HepG2 (cell line): ENCODE measurements at regions not wholly inside any gene's neighbourhood (a gene's known extent, or its start where the extent isn't known, plus 50 kb on each side); places are given as distances from the start of the nearest gene placed in this dataset.

Experiments used
- ATAC-seq: fragments of 200-7000 bp; cut with Tn5 transposase; 3 replicates; pipeline ENCODE4 v1.9.1; 2020; ENCODE audit warnings: mild to moderate bottlenecking, moderate library complexity
- BruUV-seq: library from RNA; stranded (reverse); fragments of 400-500 nt; replicated peaks from 2 replicates; lab custom pipeline; 2021; lab: Mats Ljungman, UMichigan
- CTCF ChIA-PET: fragments of 300-600 bp; formaldehyde crosslinking; extraction: SDS; loops from one replicate; lab custom pipeline; 2021; ENCODE audit warnings: low total read pairs, inconsistent platforms, low intra/inter-chr PET ratio; lab: Yijun Ruan, JAX
- POLR2A ChIA-PET: fragments of 350-600 bp; sonication (Branson Sonifier 250); formaldehyde crosslinking; loops from one replicate; lab custom pipeline; 2020; ENCODE audit warnings: antibody characterized with exemption, inconsistent platforms; lab: Yijun Ruan, JAX
- DNase-seq: peaks from one replicate; pipeline ENCODE4 v3.0.0-alpha.2; 2015; ENCODE audit warnings: low spot score
- FAIRE-seq: peaks from 3 replicates; lab custom pipeline; 2011; peaks lifted over from hg19 to GRCh38; lab: Jason Lieb, UNC
- H2AFZ ChIP-seq: one replicate; pipeline ENCODE4 v1.6.1; 2011; ENCODE audit warnings: low read length, inconsistent platforms
- H3K27ac ChIP-seq: fragments of 300-600 bp; 3 replicates; pipeline ENCODE4 v1.8.0; 2011; ENCODE audit warnings: mixed run types, mild to moderate bottlenecking, mixed read lengths, low read length, inconsistent platforms; ENCODE audit not compliant: insufficient read depth; ENCODE audit errors: extremely low read length
- H3K27me3 ChIP-seq, 2 experiments: fragments of 200-600 bp in 1 of 2; 2 replicates in 1 of 2; 3 replicates in 1 of 2; pipeline versions ENCODE4 v1.6.0 to v1.8.0; 2011; ENCODE audit warnings: low read length in 2 of 2, mild to moderate bottlenecking in 2 of 2, moderate library complexity in 2 of 2, inconsistent platforms in 1 of 2; ENCODE audit not compliant: insufficient read depth in 2 of 2, control insufficient read depth in 1 of 2
- H3K36me3 ChIP-seq, 2 experiments: fragments of 200-600 bp in 1 of 2; replicated peaks in 1 of 2; 2 replicates in 1 of 2; 3 replicates in 1 of 2; pipeline versions ENCODE4 v1.5.1 to v1.8.0; 2011; ENCODE audit warnings: low read length in 2 of 2, inconsistent platforms in 1 of 2; ENCODE audit not compliant: insufficient read depth in 2 of 2, control insufficient read depth in 1 of 2
- H3K4me1 ChIP-seq: 2 replicates; pipeline ENCODE4 v1.5.1; 2012; ENCODE audit warnings: low read length, inconsistent platforms; ENCODE audit not compliant: insufficient read depth
- H3K4me2 ChIP-seq: 2 replicates; pipeline ENCODE4 v1.6.0; 2011; ENCODE audit warnings: low read depth, low read length, inconsistent platforms
- H3K4me3 ChIP-seq, 3 experiments: fragments of 200-600 bp in 1 of 3; sonication (generic), shearing (Covaris generic) in 1 of 3; replicated peaks in 1 of 3; 2 replicates each; pipeline ENCODE4 v1.5.1; 2011 to 2016; ENCODE audit warnings: low read length in 3 of 3, inconsistent platforms in 2 of 3, low read depth in 2 of 3, mild to moderate bottlenecking in 2 of 3, control low read depth in 1 of 3, mixed read lengths in 1 of 3; ENCODE audit not compliant: insufficient read depth in 1 of 3
- H3K79me2 ChIP-seq: one replicate; pipeline ENCODE4 v1.6.1; 2011; ENCODE audit warnings: low read length, inconsistent platforms; ENCODE audit not compliant: insufficient read depth
- H3K9ac ChIP-seq: 2 replicates; pipeline ENCODE4 v1.6.0; 2011; ENCODE audit warnings: mild to moderate bottlenecking, low read depth, low read length, inconsistent platforms; ENCODE audit not compliant: insufficient read depth
- H3K9me3 ChIP-seq: 2 replicates; pipeline ENCODE4 v1.5.1; 2012; ENCODE audit warnings: mild to moderate bottlenecking, low read length
- H4K20me1 ChIP-seq: 2 replicates; pipeline ENCODE4 v1.6.0; 2011; ENCODE audit warnings: inconsistent platforms, mild to moderate bottlenecking, low read length, moderate library complexity; ENCODE audit not compliant: insufficient read depth
- CAMTA2 ChIP-seq: sonication (generic); formaldehyde crosslinking; IDR thresholded peaks from 2 replicates; pipeline ENCODE4 v1.4.0; 2020; ENCODE audit warnings: mild to moderate bottlenecking, missing genetic modification reagents, borderline replicate concordance
- CHD2 ChIP-seq: IDR thresholded peaks from 2 replicates; pipeline ENCODE4 v1.6.1; 2011; ENCODE audit warnings: low read depth, low read length, improper control_type of control experiment
- HNRNPL ChIP-seq: fragments of 200-400 bp; formaldehyde crosslinking; IDR thresholded peaks from 2 replicates; pipeline ENCODE4 v1.6.1; 2017; ENCODE audit warnings: mild to moderate bottlenecking, low read depth, low read length
- KLF6 ChIP-seq: IDR thresholded peaks from 2 replicates; pipeline ENCODE4 v1.8.0; 2016; ENCODE audit warnings: missing biosample characterization, missing genetic modification reagents
- MLLT10 ChIP-seq: sonication (generic); formaldehyde crosslinking; IDR thresholded peaks from 2 replicates; pipeline ENCODE4 v1.4.0; 2020; ENCODE audit warnings: missing genetic modification reagents
- NCOA1 ChIP-seq: sonication (generic); formaldehyde crosslinking; IDR thresholded peaks from 2 replicates; pipeline ENCODE4 v1.9.0; 2021; ENCODE audit warnings: missing genetic modification reagents
- PAX8 ChIP-seq: sonication (generic); formaldehyde crosslinking; IDR thresholded peaks from 2 replicates; pipeline ENCODE4 v1.8.0; 2022; ENCODE audit warnings: mild to moderate bottlenecking, missing genetic modification reagents, borderline replicate concordance
- RAD51 ChIP-seq: fragments of 450-650 bp; IDR thresholded peaks from 2 replicates; pipeline ENCODE4 v1.6.1; 2016; ENCODE audit warnings: borderline replicate concordance
- SETDB1 ChIP-seq: sonication (generic); formaldehyde crosslinking; IDR thresholded peaks from 2 replicates; pipeline ENCODE4 v1.5.1; 2020; ENCODE audit warnings: missing genetic modification reagents, mild to moderate bottlenecking, borderline replicate concordance
- ZNF225 ChIP-seq: sonication (generic); formaldehyde crosslinking; IDR thresholded peaks from 2 replicates; pipeline ENCODE4 v1.4.0; 2020; ENCODE audit warnings: mild to moderate bottlenecking, missing genetic modification reagents
- ZNF740 ChIP-seq: sonication (generic); formaldehyde crosslinking; IDR thresholded peaks from 2 replicates; pipeline ENCODE4 v1.4.0; 2020; ENCODE audit warnings: missing genetic modification reagents
- ZNF775 ChIP-seq: sonication (generic); formaldehyde crosslinking; IDR thresholded peaks from 2 replicates; pipeline ENCODE4 v1.4.0; 2020; ENCODE audit warnings: missing genetic modification reagents, mild to moderate bottlenecking, moderate library complexity, borderline replicate concordance
- ZSCAN29 ChIP-seq: sonication (generic); formaldehyde crosslinking; conservative IDR thresholded peaks from 2 replicates; pipeline ENCODE4 v1.4.0; 2020; ENCODE audit warnings: mild to moderate bottlenecking, missing genetic modification reagents
- ZZZ3 ChIP-seq: sonication (generic); formaldehyde crosslinking; IDR thresholded peaks from 2 replicates; pipeline ENCODE4 v1.4.0; 2020; ENCODE audit warnings: missing genetic modification reagents, mild to moderate bottlenecking, borderline replicate concordance
- WGBS: methylation state at CpG from one replicate; pipeline ENCODE4 v1.1.6; 2017; ENCODE audit warnings: low lambda C conversion rate; 5-methylcytosine and 5-hydroxymethylcytosine counted together
- in situ Hi-C: cut with HindIII; loops from 2 replicates; pipeline ENCODE4 v1.10.0; 2017; ENCODE audit warnings: low pct_unique_long_range_greater_than_20kb; ENCODE audit not compliant: extremely low pct_ligation_motif_present
- intact Hi-C: fragments of 100-400 bp; cut with micrococcal nuclease; formaldehyde crosslinking; loops from one replicate; pipeline ENCODE4 v1.10.0; 2022; ENCODE audit not compliant: unreplicated experiment

- TF ChIP-seq SETDB1: no peak
- TF ChIP-seq, all 625 proteins: peak for 0
Observed at GRCh38 chr11:92101920-92102319, 122.7 kb upstream of the FAT3 start (continued).

- ChIA-PET POLR2A (no interaction called here), CTCF (no interaction called here)
- Histone ChIP-seq H3K4me2 (no peak overlapping the region), H3K36me3 (no peaks in the 10 kb centered on the region), H3K4me1 (no peaks in the 10 kb centered on the region), H3K4me3 (no peak overlapping the region), H3K27ac (no peak overlapping the region), H3K79me2 (no peaks in the 10 kb centered on the region), H2AFZ (no peak overlapping the region), H3K9me3 (peaks cover 25% of the 10 kb centered on the region; the same call in 1 of the 2 replicates), H4K20me1 (no peaks in the 10 kb centered on the region), H3K27me3 (no peaks in the 10 kb centered on the region), H3K9ac (no peak overlapping the region)
- 0% methylated on average over 1 of the region's 1 CpG for WGBS
- in situ Hi-C loops (no loop called here), intact Hi-C loops (no loop called here)
- FAIRE-seq (no peak), DNase-seq (no peak), ATAC-seq (no peak)
- TF ChIP-seq ZNF225 (CRISPR knock-in tag) (no peak), ZZZ3 (CRISPR knock-in tag) (no peak), ZNF775 (CRISPR knock-in tag) (no peak), ZSCAN29 (CRISPR knock-in tag) (no peak), NCOA1 (CRISPR knock-in tag) (no peak), PAX8 (CRISPR knock-in tag) (no peak), RAD51 (no peak), HNRNPL (no peak), CHD2 (no peak), KLF6 (no peak), ZNF740 (no peak), MLLT10 (CRISPR knock-in tag) (no peak), CAMTA2 (CRISPR knock-in tag) (no peak)
- BruUV-seq: no TSS peak
Observed at GRCh38 chr11:92099183-92099582, 125.4 kb upstream of the FAT3 start.
